HG03571 (cell line): ENCODE measurements at regions not wholly inside any gene's neighbourhood (a gene's known extent, or its start where the extent isn't known, plus 50 kb on each side); places are given as distances from the start of the nearest gene placed in this dataset.

ENCODE experiments used
- ATAC-seq: cut with Tn5 transposase; IDR thresholded peaks from one replicate; pipeline ENCODE4 v1.9.1; 2021; ENCODE audit not compliant: unreplicated experiment

GRCh38 chr5:56522169-56522568, 289.0 kb upstream of the ANKRD55 start:
- ATAC-seq, result no peak

DNA sequence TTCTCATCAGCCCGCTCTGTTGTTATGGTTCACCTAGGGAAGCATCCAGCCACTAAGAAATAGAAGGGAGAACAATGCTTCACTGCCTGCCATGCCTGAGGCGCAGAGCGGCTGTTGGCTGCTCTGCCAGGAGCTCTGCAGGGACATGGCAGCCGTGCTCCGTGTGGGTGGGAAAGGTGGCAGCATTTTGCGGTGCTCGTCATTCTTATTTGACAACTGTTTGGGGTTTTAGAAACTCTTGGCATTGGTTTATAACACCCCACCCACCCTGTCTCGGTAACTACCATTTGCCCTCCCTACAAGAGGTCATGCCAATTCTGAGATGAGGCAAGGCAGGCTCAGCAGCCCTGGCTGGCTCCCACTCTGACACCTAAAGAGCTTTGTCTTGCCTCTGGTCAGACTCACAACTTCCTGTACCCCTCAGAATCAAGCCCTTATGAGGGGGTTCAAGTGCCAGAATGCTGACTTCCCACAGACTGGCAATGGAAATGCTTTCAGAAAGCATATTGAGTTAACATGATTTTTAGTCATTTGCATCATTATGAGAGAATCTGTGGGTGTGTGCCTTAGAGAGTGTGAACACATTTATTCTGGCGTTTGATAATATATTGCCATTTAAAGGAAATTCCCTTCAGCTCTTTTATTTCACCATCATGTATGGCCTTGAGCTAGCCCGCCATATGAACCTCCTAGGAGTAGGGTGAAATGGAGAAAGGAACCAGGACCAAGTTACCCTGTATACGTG, 288.0 kb upstream of the ANKRD55 start:
- ATAC-seq, result no peak

DNA sequence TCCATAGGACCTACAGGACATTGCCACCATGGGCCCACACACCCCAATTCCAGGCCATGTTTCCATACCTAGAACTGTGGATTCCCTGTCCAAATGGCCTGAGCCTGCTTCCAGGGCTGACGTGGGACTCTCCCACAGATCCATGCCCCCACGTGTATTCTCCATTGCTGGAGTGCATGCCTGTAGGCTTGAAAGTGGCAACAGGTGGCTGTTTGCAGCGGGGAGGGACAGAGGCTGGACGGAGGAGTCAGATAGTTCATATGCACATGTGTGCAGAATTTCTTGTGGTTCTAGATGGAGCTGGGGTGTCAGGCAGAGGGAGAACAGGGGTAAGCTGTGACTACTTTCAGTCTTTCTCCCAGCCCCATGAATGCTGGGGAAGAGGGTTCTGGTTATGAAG, 285.7 kb upstream of the ANKRD55 start:
- ATAC-seq, result no peak

DNA sequence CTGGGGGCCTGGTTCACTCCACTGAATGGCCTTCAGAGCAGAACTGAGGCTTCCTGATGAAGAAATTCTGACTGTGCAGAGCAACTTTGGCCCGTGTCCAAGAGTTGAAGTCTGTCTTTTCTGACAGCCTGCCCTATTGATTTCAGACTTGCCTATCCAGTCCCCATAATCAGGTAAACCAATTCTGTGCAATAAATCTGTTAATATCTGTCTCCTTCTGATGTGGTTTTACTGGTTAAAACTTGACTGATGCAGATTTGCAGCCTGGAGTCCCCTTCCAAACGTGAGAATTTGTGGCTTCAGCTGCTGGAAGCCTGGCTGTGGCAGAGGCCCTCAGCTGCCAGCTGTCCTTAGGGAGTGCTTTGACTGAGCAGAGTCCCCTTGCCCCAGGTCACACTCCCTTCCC, 283.9 kb upstream of the ANKRD55 start:
- ATAC-seq, result no peak

GRCh38 chr5:56516441-56516840, 283.3 kb upstream of the ANKRD55 start:
- ATAC-seq, result no peak

- ATAC-seq, result no peak
Observed at GRCh38 chr5:56516035-56516434, 282.9 kb upstream of the ANKRD55 start.

GRCh38 chr5:56515011-56515410, 281.9 kb upstream of the ANKRD55 start:
- no peak for ATAC-seq

GRCh38 chr5:56514245-56514644, 281.1 kb upstream of the ANKRD55 start:
- ATAC-seq, result no peak

DNA sequence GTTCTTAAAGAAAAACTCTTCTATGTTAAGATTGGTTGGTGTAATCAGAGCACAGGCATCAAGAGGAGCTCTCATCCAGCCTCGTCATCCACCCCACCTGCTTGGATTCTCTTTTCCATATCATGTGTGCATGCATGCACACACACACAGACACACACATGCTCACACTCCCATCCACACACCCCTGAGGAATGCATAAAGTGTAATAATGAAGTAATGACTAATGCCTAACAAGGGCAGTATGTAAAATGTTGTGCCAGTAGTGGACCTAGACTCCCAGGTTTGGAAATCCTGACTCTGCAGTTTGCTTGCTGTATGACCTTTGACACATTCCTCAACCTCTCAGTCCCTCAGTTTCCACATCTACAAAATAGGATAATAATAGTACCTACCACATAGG, 280.0 kb upstream of the ANKRD55 start:
- no peak for ATAC-seq

- no peak for ATAC-seq
Observed at GRCh38 chr5:56512313-56512996, 279.3 kb upstream of the ANKRD55 start.

- ATAC-seq, result no peak
Observed at GRCh38 chr5:56511326-56511841, 278.3 kb upstream of the ANKRD55 start.

DNA sequence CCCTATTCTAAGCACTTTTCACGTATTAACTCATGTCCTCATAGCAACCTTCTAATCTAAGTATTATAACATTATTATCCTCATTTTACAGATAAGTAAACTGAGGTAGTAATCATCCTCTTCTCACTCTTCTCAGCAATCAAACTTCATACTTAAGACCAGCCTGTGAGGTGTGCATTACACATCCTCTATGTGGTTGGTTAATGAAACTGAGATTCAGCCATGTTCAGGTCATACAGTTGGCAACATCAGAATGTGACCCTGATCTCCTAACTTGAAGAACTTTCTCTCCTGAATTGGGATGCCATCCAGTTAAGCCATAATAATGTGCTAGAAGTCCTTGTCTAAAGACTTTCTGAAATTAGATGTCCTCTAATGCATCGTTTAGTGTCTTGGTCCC, 275.1 kb upstream of the ANKRD55 start:
- ATAC-seq, result no peak

DNA sequence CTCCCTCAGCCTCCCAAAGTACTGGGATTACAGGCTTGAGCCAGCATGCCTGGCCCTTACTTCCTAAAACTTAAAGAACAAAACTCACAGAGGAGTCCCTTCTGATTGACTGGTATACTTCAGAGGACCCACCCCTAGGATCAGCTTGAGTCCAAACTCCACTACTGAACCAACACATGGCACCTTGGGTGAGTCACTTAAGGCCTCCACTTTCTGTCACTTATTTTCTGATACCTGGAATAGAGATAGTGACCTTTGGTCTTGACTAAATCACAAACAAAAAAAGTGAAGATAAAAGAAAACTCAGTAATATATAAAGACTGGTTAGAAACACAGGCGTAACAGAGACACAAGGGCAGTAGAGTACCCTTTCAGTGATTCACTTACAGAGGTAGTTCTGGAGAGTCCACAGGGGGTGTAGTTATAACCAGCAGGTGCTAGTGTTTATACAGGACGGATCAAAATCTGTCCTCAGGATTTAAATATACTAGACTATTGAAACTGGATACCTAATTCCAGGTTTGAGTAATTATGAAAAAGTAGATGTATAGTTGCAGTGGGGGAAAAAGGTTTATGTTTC, 274.3 kb upstream of the ANKRD55 start:
- no peak for ATAC-seq

- ATAC-seq, result no peak
Observed at GRCh38 chr5:56506211-56506965, 273.3 kb upstream of the ANKRD55 start.

- ATAC-seq, result no peak
Observed at GRCh38 chr5:56503929-56504328, 270.8 kb upstream of the ANKRD55 start.

DNA sequence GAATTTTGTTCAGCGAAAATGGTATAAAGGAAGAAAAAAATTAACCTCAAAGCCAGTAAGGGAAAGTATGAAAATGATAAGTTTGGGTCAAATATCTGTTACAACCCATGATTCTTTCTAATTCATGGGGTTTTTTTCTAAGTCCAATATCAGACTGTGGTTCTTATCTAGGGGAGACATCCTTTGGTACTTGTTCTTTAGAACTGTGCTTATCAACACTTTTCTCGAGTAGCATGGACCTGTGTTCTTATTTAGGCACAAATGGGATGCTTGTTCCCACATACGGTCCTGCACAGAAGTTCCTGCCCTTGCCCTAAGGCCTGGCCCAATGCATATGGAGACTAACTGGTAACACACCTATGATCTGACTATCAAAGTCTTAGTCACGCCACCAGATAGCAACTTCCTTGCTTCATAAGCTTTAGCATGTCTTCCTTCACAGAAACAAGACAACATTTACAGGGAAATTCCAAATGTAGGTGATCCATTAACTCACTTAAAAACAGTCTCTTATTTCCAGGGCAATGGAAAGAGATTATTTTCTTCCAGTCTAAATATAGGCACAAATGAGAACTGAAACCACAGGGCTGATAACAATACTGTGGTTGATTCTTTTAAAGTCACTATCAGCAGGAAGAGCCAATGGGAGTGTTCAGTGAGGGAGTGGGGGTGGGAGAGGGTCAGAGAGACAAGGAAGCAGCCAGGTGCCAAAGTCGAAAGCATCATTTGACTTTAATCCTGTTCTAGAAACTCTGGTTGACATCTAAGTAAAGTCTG, 268.8 kb upstream of the ANKRD55 start:
- no peak for ATAC-seq

DNA sequence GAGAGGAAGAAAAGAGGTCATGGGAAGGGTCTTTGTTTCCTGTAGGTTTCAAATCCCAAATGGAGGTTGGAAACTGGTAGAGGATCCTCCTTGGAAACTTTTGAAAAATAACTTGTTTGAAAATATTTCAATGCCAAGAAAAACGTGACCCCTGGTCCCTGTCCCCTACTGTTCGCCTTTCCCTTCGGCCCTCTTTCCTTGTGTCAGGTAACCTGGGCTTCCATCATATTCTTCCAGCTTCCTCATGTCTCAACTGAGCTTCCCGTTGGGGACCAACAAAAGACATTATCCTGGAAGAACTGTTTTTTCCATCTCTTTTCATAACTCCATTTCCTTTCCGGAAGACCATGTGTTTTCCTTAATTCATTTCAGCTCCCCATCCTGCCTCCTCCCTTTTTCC, 266.8 kb upstream of the ANKRD55 start:
- ATAC-seq, result no peak

DNA sequence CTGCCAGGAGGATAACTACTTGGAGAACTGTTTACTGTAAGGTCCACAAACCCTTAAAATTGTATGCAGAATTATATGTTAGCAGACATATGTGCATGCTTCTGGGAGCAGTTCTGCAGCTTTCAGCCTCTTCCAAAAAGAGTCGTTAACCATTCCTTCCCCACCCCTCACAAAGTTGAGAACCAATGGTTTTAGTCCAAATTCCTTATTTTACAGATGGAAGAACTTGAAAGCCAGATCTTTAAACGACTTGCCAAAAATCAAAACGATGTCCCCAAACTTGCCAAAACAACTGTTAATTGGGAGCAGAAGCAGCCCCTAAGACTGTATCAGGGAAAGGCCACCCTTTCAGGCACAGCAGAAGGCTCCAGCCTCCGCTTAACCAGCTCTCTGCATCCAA, 266.4 kb upstream of the ANKRD55 start:
- no peak for ATAC-seq

- ATAC-seq, result no peak
Observed at GRCh38 chr5:56498759-56499395, 265.7 kb upstream of the ANKRD55 start.

GRCh38 chr5:56496581-56497063, 263.5 kb upstream of the ANKRD55 start:
- ATAC-seq, result no peak
